ENCODE measurements at regions not wholly inside any gene's neighbourhood (a gene's known extent, or its start where the extent isn't known, plus 50 kb on each side); places are given as distances from the start of the nearest gene placed in this dataset.

GRCh38 chr3:82424031-82424339 is 662.5 kb upstream of the GBE1 start:
- Histone ChIP-seq H3K4ac (ENCODE audit: low read depth in 1 of 2, low read length in 2 of 2) (no peak overlapping the region), H3K4me3 (ENCODE audit: insufficient read depth in 1 of 2, low read depth in 1 of 2, low read length in 2 of 2) (no peak overlapping the region), H2AFZ (ENCODE audit: low read depth, low read length) (no peak overlapping the region), H3K36me3 (ENCODE audit: control insufficient read depth in 1 of 2, insufficient read depth in 2 of 2, low read depth in 1 of 2, low read length in 2 of 2) (no peaks in the 10 kb centered on the region), H3K4me2 (ENCODE audit: low read length, poor library complexity, severe bottlenecking) (no peak overlapping the region), H3K9me3 (ENCODE audit: control insufficient read depth, low read length) (no peaks in the 10 kb centered on the region), H2AK5ac (ENCODE audit: low read length, severe bottlenecking) (no peak overlapping the region), H3K23ac (ENCODE audit: low read length in 2 of 2) (no peak overlapping the region), H3K79me1 (replicated peaks; ENCODE audit: low read length, poor library complexity, severe bottlenecking) (no peaks in the 10 kb centered on the region), H2BK120ac (ENCODE audit: low read depth, low read length) (no peak overlapping the region), H3K4me1 (ENCODE audit: control insufficient read depth, insufficient read depth, low read depth, low read length) (no peaks in the 10 kb centered on the region), H4K8ac (ENCODE audit: low read length) (no peak overlapping the region), H3K9ac (ENCODE audit: low read length) (no peak overlapping the region), H4K91ac (ENCODE audit: low read length) (no peak overlapping the region), H2BK5ac (ENCODE audit: low read depth, low read length, poor library complexity, severe bottlenecking) (no peak overlapping the region), H3K27me3 (ENCODE audit: control insufficient read depth in 1 of 2, insufficient read depth in 1 of 2, low read length in 2 of 2) (no peaks in the 10 kb centered on the region), H3K27ac (ENCODE audit: low read length, poor library complexity, severe bottlenecking) (no peak overlapping the region), H3K18ac (ENCODE audit: low read depth in 1 of 2, low read length in 2 of 2) (no peak overlapping the region), H2BK12ac (ENCODE audit: low read length in 2 of 2) (no peak overlapping the region), H3K14ac (ENCODE audit: low read length in 2 of 2) (no peak overlapping the region), H2BK15ac (ENCODE audit: low read depth, poor library complexity, severe bottlenecking) (no peak overlapping the region)
- DNase-seq = no peak
- WGBS = no CpG with 5 or more reads among the region's 1 CpG

DNA sequence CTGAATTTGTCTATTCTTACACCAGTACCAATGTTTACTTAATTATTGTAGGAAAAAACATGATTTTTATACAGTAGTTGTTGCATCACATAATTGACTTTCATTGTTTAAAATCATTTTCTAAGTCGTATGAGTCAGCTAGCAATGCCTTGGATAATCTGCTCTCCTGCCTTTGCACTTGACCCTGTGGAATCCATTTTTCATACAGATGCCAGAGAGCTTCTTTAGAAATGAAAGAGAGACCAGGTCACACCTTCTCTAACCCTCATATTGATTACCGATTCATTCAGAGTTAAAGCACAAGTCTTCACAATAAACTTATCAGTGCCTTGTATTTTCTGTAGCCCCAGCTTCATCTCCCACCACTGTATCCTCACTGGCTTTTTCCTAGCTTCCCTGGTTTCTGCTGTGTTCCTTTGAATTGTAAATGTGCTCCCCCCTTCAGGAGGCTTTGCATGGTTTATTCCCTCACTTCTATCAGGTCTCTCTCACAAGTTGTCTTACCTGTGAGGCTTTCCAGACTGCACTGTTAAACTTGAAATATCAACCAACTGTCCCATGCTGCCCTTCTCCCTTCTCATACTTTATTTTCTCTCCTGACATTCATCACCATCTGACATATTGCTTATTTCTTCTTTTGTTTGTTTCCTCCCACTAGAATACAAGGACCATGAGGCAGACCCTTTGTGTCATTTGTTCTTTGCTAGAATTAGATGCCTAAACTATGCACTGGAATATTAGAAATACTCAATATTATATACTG is 662.0 kb upstream of the GBE1 start:
- no peak overlapping the region for H2AK5ac ChIP-seq (ENCODE audit: low read length, severe bottlenecking)
- H2BK15ac ChIP-seq (ENCODE audit: low read depth, poor library complexity, severe bottlenecking) = no peak overlapping the region
- no peak overlapping the region for H3K4me2 ChIP-seq (ENCODE audit: low read length, poor library complexity, severe bottlenecking)
- no peak overlapping the region for H4K8ac ChIP-seq (ENCODE audit: low read length)
- no peak overlapping the region for H4K91ac ChIP-seq (ENCODE audit: low read length)
- no peak overlapping the region for H2BK120ac ChIP-seq (ENCODE audit: low read depth, low read length)
- no peak overlapping the region for H3K4ac ChIP-seq (ENCODE audit: low read depth in 1 of 2, low read length in 2 of 2)
- no peaks in the 10 kb centered on the region for H3K36me3 ChIP-seq (ENCODE audit: control insufficient read depth in 1 of 2, insufficient read depth in 2 of 2, low read depth in 1 of 2, low read length in 2 of 2)
- H3K79me1 ChIP-seq (replicated peaks; ENCODE audit: low read length, poor library complexity, severe bottlenecking) = no peaks in the 10 kb centered on the region
- H2BK5ac ChIP-seq (ENCODE audit: low read depth, low read length, poor library complexity, severe bottlenecking) = no peak overlapping the region
- no peak overlapping the region for H2AFZ ChIP-seq (ENCODE audit: low read depth, low read length)
- no peak overlapping the region for H3K27ac ChIP-seq (ENCODE audit: low read length, poor library complexity, severe bottlenecking)
- no peak overlapping the region for H2BK12ac ChIP-seq (ENCODE audit: low read length in 2 of 2)
- DNase-seq = no peak
- no peaks in the 10 kb centered on the region for H3K4me1 ChIP-seq (ENCODE audit: control insufficient read depth, insufficient read depth, low read depth, low read length)
- H3K23ac ChIP-seq (ENCODE audit: low read length in 2 of 2) = no peak overlapping the region
- no peak overlapping the region for H3K14ac ChIP-seq (ENCODE audit: low read length in 2 of 2)
- 37% methylated on average over 2 of the region's 2 CpGs for WGBS
- H3K9ac ChIP-seq (ENCODE audit: low read length) = no peak overlapping the region
- no peaks in the 10 kb centered on the region for H3K9me3 ChIP-seq (ENCODE audit: control insufficient read depth, low read length)
- no peak overlapping the region for H3K4me3 ChIP-seq (ENCODE audit: insufficient read depth in 1 of 2, low read depth in 1 of 2, low read length in 2 of 2)
- H3K27me3 ChIP-seq (ENCODE audit: control insufficient read depth in 1 of 2, insufficient read depth in 1 of 2, low read length in 2 of 2) = no peaks in the 10 kb centered on the region
- no peak overlapping the region for H3K18ac ChIP-seq (ENCODE audit: low read depth in 1 of 2, low read length in 2 of 2)

DNA sequence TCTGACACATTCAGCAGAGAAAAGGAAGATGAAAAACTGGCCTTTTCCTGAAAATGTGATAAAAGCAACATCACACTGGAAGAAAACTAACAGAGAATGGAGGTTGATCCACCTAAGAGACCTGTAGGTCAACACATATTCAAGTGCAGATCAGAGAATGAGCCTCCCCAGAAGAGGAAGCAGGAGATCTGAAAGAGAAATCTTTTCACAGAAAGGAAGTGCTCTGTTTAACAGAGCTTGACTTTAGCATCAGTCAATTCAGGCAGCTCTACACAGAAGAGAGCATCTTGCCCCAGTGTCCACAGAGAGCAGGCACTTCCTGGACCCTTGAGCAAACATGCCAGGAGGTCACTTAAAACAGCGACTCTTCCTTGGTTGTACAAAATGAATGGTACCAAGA is 655.4 kb upstream of the GBE1 start:
- DNase-seq = no peak
- H2AFZ ChIP-seq (ENCODE audit: low read depth, low read length) = no peak overlapping the region
- WGBS = no CpG with 5 or more reads among the region's 1 CpG
- no peak overlapping the region for H4K91ac ChIP-seq (ENCODE audit: low read length)
- H3K4me3 ChIP-seq (ENCODE audit: insufficient read depth in 1 of 2, low read depth in 1 of 2, low read length in 2 of 2) = no peak overlapping the region
- H4K8ac ChIP-seq (ENCODE audit: low read length) = no peak overlapping the region
- H3K27ac ChIP-seq (ENCODE audit: low read length, poor library complexity, severe bottlenecking) = no peak overlapping the region
- H3K9me3 ChIP-seq (ENCODE audit: control insufficient read depth, low read length) = no peaks in the 10 kb centered on the region
- H3K79me1 ChIP-seq (replicated peaks; ENCODE audit: low read length, poor library complexity, severe bottlenecking) = no peaks in the 10 kb centered on the region
- H3K4me1 ChIP-seq (ENCODE audit: control insufficient read depth, insufficient read depth, low read depth, low read length) = no peaks in the 10 kb centered on the region
- H2BK15ac ChIP-seq (ENCODE audit: low read depth, poor library complexity, severe bottlenecking) = no peak overlapping the region
- no peak overlapping the region for H3K18ac ChIP-seq (ENCODE audit: low read depth in 1 of 2, low read length in 2 of 2)
- H3K9ac ChIP-seq (ENCODE audit: low read length) = no peak overlapping the region
- no peak overlapping the region for H3K14ac ChIP-seq (ENCODE audit: low read length in 2 of 2)
- no peaks in the 10 kb centered on the region for H3K36me3 ChIP-seq (ENCODE audit: control insufficient read depth in 1 of 2, insufficient read depth in 2 of 2, low read depth in 1 of 2, low read length in 2 of 2)
- no peak overlapping the region for H2BK12ac ChIP-seq (ENCODE audit: low read length in 2 of 2)
- no peak overlapping the region for H3K4me2 ChIP-seq (ENCODE audit: low read length, poor library complexity, severe bottlenecking)
- no peak overlapping the region for H2AK5ac ChIP-seq (ENCODE audit: low read length, severe bottlenecking)
- H3K4ac ChIP-seq (ENCODE audit: low read depth in 1 of 2, low read length in 2 of 2) = no peak overlapping the region
- H2BK5ac ChIP-seq (ENCODE audit: low read depth, low read length, poor library complexity, severe bottlenecking) = no peak overlapping the region
- no peak overlapping the region for H3K23ac ChIP-seq (ENCODE audit: low read length in 2 of 2)
- no peaks in the 10 kb centered on the region for H3K27me3 ChIP-seq (ENCODE audit: control insufficient read depth in 1 of 2, insufficient read depth in 1 of 2, low read length in 2 of 2)
- H2BK120ac ChIP-seq (ENCODE audit: low read depth, low read length) = no peak overlapping the region

- Histone ChIP-seq H3K9me3 (ENCODE audit: control insufficient read depth, low read length) (no peaks in the 10 kb centered on the region), H3K4me2 (ENCODE audit: low read length, poor library complexity, severe bottlenecking) (no peak overlapping the region), H3K23ac (ENCODE audit: low read length in 2 of 2) (no peak overlapping the region), H4K8ac (ENCODE audit: low read length) (no peak overlapping the region), H2AK5ac (ENCODE audit: low read length, severe bottlenecking) (no peak overlapping the region), H4K91ac (ENCODE audit: low read length) (no peak overlapping the region), H3K18ac (ENCODE audit: low read depth in 1 of 2, low read length in 2 of 2) (no peak overlapping the region), H2BK5ac (ENCODE audit: low read depth, low read length, poor library complexity, severe bottlenecking) (no peak overlapping the region), H3K27me3 (ENCODE audit: control insufficient read depth in 1 of 2, insufficient read depth in 1 of 2, low read length in 2 of 2) (no peaks in the 10 kb centered on the region), H2BK12ac (ENCODE audit: low read length in 2 of 2) (no peak overlapping the region), H3K9ac (ENCODE audit: low read length) (no peak overlapping the region), H2AFZ (ENCODE audit: low read depth, low read length) (no peak overlapping the region), H2BK15ac (ENCODE audit: low read depth, poor library complexity, severe bottlenecking) (no peak overlapping the region), H3K4me1 (ENCODE audit: control insufficient read depth, insufficient read depth, low read depth, low read length) (no peaks in the 10 kb centered on the region), H3K4me3 (ENCODE audit: insufficient read depth in 1 of 2, low read depth in 1 of 2, low read length in 2 of 2) (no peak overlapping the region), H2BK120ac (ENCODE audit: low read depth, low read length) (no peak overlapping the region), H3K79me1 (replicated peaks; ENCODE audit: low read length, poor library complexity, severe bottlenecking) (no peaks in the 10 kb centered on the region), H3K14ac (ENCODE audit: low read length in 2 of 2) (no peak overlapping the region), H3K4ac (ENCODE audit: low read depth in 1 of 2, low read length in 2 of 2) (no peak overlapping the region), H3K36me3 (ENCODE audit: control insufficient read depth in 1 of 2, insufficient read depth in 2 of 2, low read depth in 1 of 2, low read length in 2 of 2) (no peaks in the 10 kb centered on the region), H3K27ac (ENCODE audit: low read length, poor library complexity, severe bottlenecking) (no peak overlapping the region)
- no CpG with 5 or more reads among the region's 1 CpG for WGBS
- DNase-seq = no peak
Measured at GRCh38 chr3:82416349-82416748, 654.9 kb upstream of the GBE1 start.

Data from mesenchymal stem cell (in vitro differentiated cells and primary cell).